Adrenal gland (tissue), 5 donors: ENCODE measurements at regions not wholly inside any gene's neighbourhood (a gene's known extent, or its start where the extent isn't known, plus 50 kb on each side); places are given as distances from the start of the nearest gene placed in this dataset.
"Not testable (repeated sequence)": the region's sequence is repeated elsewhere in the genome, so short reads cannot be mapped to it uniquely, and the experiment has no call there.

Source experiments
- CTCF ChIP-seq, 6 experiments: fragments of 450-650 bp in 4 of 6; fragments of 200-600 bp in 2 of 6; sonication (generic) in 1 of 6; IDR thresholded peaks; 1 replicate in 5 of 6; 2 replicates in 1 of 6; pipeline versions ENCODE4 v1.5.1 to v1.8.0; 2016 to 2021; ENCODE audit warnings: antibody characterized with exemption in 6 of 6, mild to moderate bottlenecking in 2 of 6, moderate library complexity in 1 of 6
- POLR2A ChIP-seq, 2 donors: fragments of 450-650 bp; IDR thresholded peaks; one replicate each; pipeline ENCODE4 v1.6.1; 2017; ENCODE audit warnings: antibody characterized with exemption in 2 of 2, mild to moderate bottlenecking in 2 of 2, moderate library complexity in 1 of 2
- donor health status: DM: no; HTN: no; CAD: no.

- not testable (repeated sequence) for TF ChIP-seq CTCF, POLR2A (IDR thresholded peaks at IDR 0.05)
Observed at GRCh38 chr10:27298522-27298850, 57.9 kb upstream of the ACBD5 start.
